H9 (cell line): ENCODE measurements at regions not wholly inside any gene's neighbourhood (a gene's known extent, or its start where the extent isn't known, plus 50 kb on each side); places are given as distances from the start of the nearest gene placed in this dataset.

Experiments used
- DNase-seq: peaks from one replicate; pipeline ENCODE4 v3.0.0-alpha.2; 2017
- H2AFZ ChIP-seq: one replicate; pipeline ENCODE4 v1.6.1; 2013; ENCODE audit warnings: mild to moderate bottlenecking, low read length, control low read depth, moderate library complexity
- H2AK5ac ChIP-seq: 2 replicates; pipeline ENCODE4 v1.6.1; 2013; ENCODE audit warnings: low read length, control low read depth, mixed read lengths; ENCODE audit not compliant: insufficient read length
- H2BK120ac ChIP-seq: one replicate; pipeline ENCODE4 v1.6.1; 2013; ENCODE audit warnings: low read depth, mild to moderate bottlenecking, low read length, control low read depth, inconsistent platforms; ENCODE audit not compliant: poor library complexity, severe bottlenecking
- H2BK12ac ChIP-seq: 2 replicates; pipeline ENCODE4 v1.6.1; 2013; ENCODE audit warnings: low read length, control low read depth, mixed read lengths, low read depth; ENCODE audit not compliant: insufficient read length
- H2BK15ac ChIP-seq: 2 replicates; pipeline ENCODE4 v1.6.1; 2013; ENCODE audit warnings: low read depth, low read length, control low read depth
- H2BK20ac ChIP-seq: one replicate; pipeline ENCODE4 v1.6.1; 2013; ENCODE audit warnings: low read depth, mild to moderate bottlenecking, low read length, control low read depth, inconsistent platforms; ENCODE audit not compliant: poor library complexity, severe bottlenecking
- H2BK5ac ChIP-seq: 2 replicates; pipeline ENCODE4 v1.6.1; 2013; ENCODE audit warnings: low read length, control low read depth, mixed read lengths; ENCODE audit not compliant: insufficient read length
- H3K14ac ChIP-seq: 2 replicates; pipeline ENCODE4 v1.6.1; 2013; ENCODE audit warnings: low read length, control low read depth; ENCODE audit not compliant: insufficient read depth
- H3K18ac ChIP-seq: 2 replicates; pipeline ENCODE4 v1.6.1; 2013; ENCODE audit warnings: low read depth, mild to moderate bottlenecking, mixed read lengths, low read length, control low read depth; ENCODE audit not compliant: insufficient read length
- H3K23ac ChIP-seq: 2 replicates; pipeline ENCODE4 v1.6.1; 2013; ENCODE audit warnings: low read length, control low read depth, mixed read lengths, low read depth; ENCODE audit not compliant: insufficient read length
- H3K23me2 ChIP-seq: 2 replicates; pipeline ENCODE4 v1.6.1; 2013; ENCODE audit warnings: low read depth, mild to moderate bottlenecking, mixed read lengths, low read length, control low read depth; ENCODE audit not compliant: insufficient read length, poor library complexity, severe bottlenecking
- H3K27ac ChIP-seq: 2 replicates; pipeline ENCODE4 v1.5.1; 2013; ENCODE audit warnings: low read length, control low read depth, mixed read lengths, low read depth; ENCODE audit not compliant: insufficient read length
- H3K27me3 ChIP-seq: 2 replicates; pipeline ENCODE4 v1.6.1; 2013; ENCODE audit warnings: low read length, control low read depth, inconsistent platforms; ENCODE audit not compliant: insufficient read depth
- H3K4ac ChIP-seq: 2 replicates; pipeline ENCODE4 v1.6.1; 2013; ENCODE audit warnings: low read depth, mild to moderate bottlenecking, control low read depth, inconsistent platforms, low read length, moderate library complexity
- H3K4me1 ChIP-seq: 2 replicates; pipeline ENCODE4 v1.6.1; 2013; ENCODE audit warnings: low read length, control low read depth, inconsistent platforms; ENCODE audit not compliant: insufficient read depth
- H3K4me2 ChIP-seq: 2 replicates; pipeline ENCODE4 v1.6.1; 2013; ENCODE audit warnings: low read length, control low read depth, mixed read lengths; ENCODE audit not compliant: insufficient read length, insufficient read depth
- H3K56ac ChIP-seq: 2 replicates; pipeline ENCODE4 v1.6.1; 2013; ENCODE audit warnings: low read depth, mild to moderate bottlenecking, mixed read lengths, low read length, control low read depth; ENCODE audit not compliant: insufficient read length
- H3K79me1 ChIP-seq: 2 replicates; pipeline ENCODE4 v1.6.1; 2013; ENCODE audit warnings: low read depth, mild to moderate bottlenecking, moderate library complexity, low read length, control low read depth, inconsistent platforms; ENCODE audit not compliant: insufficient read depth, poor library complexity, severe bottlenecking
- H3K79me2 ChIP-seq: 2 replicates; pipeline ENCODE4 v1.6.1; 2013; ENCODE audit warnings: low read length, control low read depth, inconsistent platforms; ENCODE audit not compliant: insufficient read depth
- H3K9ac ChIP-seq: 2 replicates; pipeline ENCODE4 v1.6.1; 2013; ENCODE audit warnings: low read length, control low read depth, mixed read lengths; ENCODE audit not compliant: insufficient read length; ENCODE audit errors: extremely low read depth
- H3K9me3 ChIP-seq: one replicate; pipeline ENCODE4 v1.6.1; 2013; ENCODE audit warnings: low read depth, low read length, inconsistent platforms; ENCODE audit not compliant: control insufficient read depth
- H3T11ph ChIP-seq: one replicate; pipeline ENCODE4 v1.6.1; 2013; ENCODE audit warnings: mild to moderate bottlenecking, low read length, control low read depth, inconsistent platforms
- H4K20me1 ChIP-seq: one replicate; pipeline ENCODE4 v1.6.1; 2013; ENCODE audit not compliant: control insufficient read depth, insufficient read length, insufficient read depth
- H4K5ac ChIP-seq: 2 replicates; pipeline ENCODE4 v1.6.1; 2013; ENCODE audit warnings: low read depth, mild to moderate bottlenecking, mixed read lengths, low read length, control low read depth; ENCODE audit not compliant: insufficient read length
- H4K8ac ChIP-seq: replicated peaks from 2 replicates; pipeline ENCODE4 v1.6.1; 2013; ENCODE audit warnings: low read length, control low read depth, mixed read lengths, low read depth; ENCODE audit not compliant: insufficient read length
- H4K91ac ChIP-seq: 2 replicates; pipeline ENCODE4 v1.6.1; 2013; ENCODE audit warnings: low read depth, mild to moderate bottlenecking, moderate library complexity, mixed read lengths, low read length, control low read depth; ENCODE audit not compliant: insufficient read length
- H3K27ac Mint-ChIP-seq, 3 experiments: 2 replicates in 2 of 3; 3 replicates in 1 of 3; pipeline ENCODE4 v1.8.0; 2020 to 2021; ENCODE audit warnings: mixed read lengths in 3 of 3, mild to moderate bottlenecking in 1 of 3, moderate library complexity in 1 of 3
- H3K27me3 Mint-ChIP-seq: 2 replicates; pipeline ENCODE4 v1.8.0; 2021; ENCODE audit warnings: low read depth, mild to moderate bottlenecking, moderate library complexity, mixed read lengths
- H3K36me3 Mint-ChIP-seq, 3 experiments: 2 replicates in 2 of 3; 3 replicates in 1 of 3; pipeline ENCODE4 v1.8.0; 2020 to 2021; ENCODE audit warnings: low read depth in 3 of 3, mixed read lengths in 3 of 3; ENCODE audit not compliant: insufficient read depth in 1 of 3
- H3K4me1 Mint-ChIP-seq, 2 experiments: 2 replicates each; pipeline ENCODE4 v1.8.0; 2020; ENCODE audit warnings: mixed read lengths in 2 of 2
- H3K4me3 Mint-ChIP-seq, 2 experiments: 2 replicates in 1 of 2; 3 replicates in 1 of 2; pipeline ENCODE4 v1.8.0; 2020 to 2021; ENCODE audit warnings: mild to moderate bottlenecking in 2 of 2, mixed read lengths in 2 of 2, moderate library complexity in 1 of 2
- H3K9me3 Mint-ChIP-seq, 2 experiments: 2 replicates in 1 of 2; 3 replicates in 1 of 2; pipeline ENCODE4 v1.8.0; 2020; ENCODE audit warnings: mild to moderate bottlenecking in 2 of 2, mixed read lengths in 2 of 2, moderate library complexity in 1 of 2
- WGBS: extraction: QIAGEN DNeasy Blood & Tissue Kit; methylation state at CpG from one replicate; pipeline ENCODE4 v1.1.7; 2013; ENCODE audit warnings: missing lambda C conversion rate, low lambda C conversion rate, mixed read lengths; ENCODE audit not compliant: insufficient read length; ENCODE audit errors: extremely low coverage; 5-methylcytosine and 5-hydroxymethylcytosine counted together
- TF ChIP-seq, protein P1 (sequence below): fragments of 200-600 bp; sonication (generic); conservative IDR thresholded peaks from 3 replicates; pipeline ENCODE4 v1.8.0; 2021; ENCODE audit warnings: antibody characterized with exemption, mild to moderate bottlenecking

DNA sequence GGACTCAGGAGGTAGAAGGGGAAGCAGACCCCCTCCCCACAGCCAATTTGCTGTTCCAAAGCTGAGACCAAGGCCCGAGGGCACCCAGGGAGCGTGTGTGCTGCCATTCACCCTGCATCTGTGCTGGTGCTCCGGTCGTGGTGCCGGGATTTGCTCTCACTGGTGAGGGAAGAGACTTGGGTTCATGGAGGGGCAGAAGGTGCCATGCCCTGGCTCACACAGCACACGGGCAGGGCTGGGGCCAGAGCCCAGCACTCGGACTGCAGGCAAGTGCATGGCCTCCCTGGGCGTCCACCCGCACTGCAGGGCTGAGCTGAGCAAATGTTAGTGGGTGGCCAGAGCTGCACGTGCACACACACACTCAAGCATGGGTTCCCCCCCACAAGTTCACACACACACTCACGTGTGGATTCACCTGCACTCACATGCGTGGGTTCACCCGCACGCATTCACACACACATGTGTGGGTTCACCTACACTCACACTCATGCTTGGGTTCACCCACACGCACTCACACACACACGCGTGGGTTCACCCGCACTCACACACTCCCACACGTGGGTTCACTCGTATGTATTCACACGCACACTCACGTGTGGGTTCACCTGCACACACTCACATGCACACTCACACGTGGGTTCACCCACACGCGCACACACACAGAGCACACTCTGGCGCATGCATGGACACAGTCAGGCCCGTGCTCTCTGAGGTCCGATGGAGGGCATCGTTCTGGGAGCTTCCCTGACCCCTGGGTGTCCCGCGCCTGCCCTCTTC is 57.0 kb upstream of the CBFA2T3 start:
- no peak overlapping the region for H3K18ac ChIP-seq
- no peak overlapping the region for H3K14ac ChIP-seq
- no peak overlapping the region for H4K91ac ChIP-seq
- H4K5ac ChIP-seq, result no peak overlapping the region
- peak overlapping the region in 1 of 3 experiments; percentile 9; a peak in 1 of 7 replicates for H3K27ac Mint-ChIP-seq
- H3K27ac ChIP-seq, result no peak overlapping the region
- no peak overlapping the region for H2BK120ac ChIP-seq
- no peak overlapping the region for H3K56ac ChIP-seq
- no peaks in the 10 kb centered on the region for H3K27me3 ChIP-seq
- peaks cover 6% of the 10 kb centered on the region for H3K23me2 ChIP-seq
- H3K79me2 ChIP-seq, result no peaks in the 10 kb centered on the region
- no peaks in the 10 kb centered on the region for H4K20me1 ChIP-seq
- H3K4me1 ChIP-seq, result no peaks in the 10 kb centered on the region; the same call in 1 of the 2 replicates
- TF ChIP-seq, protein P1, sequence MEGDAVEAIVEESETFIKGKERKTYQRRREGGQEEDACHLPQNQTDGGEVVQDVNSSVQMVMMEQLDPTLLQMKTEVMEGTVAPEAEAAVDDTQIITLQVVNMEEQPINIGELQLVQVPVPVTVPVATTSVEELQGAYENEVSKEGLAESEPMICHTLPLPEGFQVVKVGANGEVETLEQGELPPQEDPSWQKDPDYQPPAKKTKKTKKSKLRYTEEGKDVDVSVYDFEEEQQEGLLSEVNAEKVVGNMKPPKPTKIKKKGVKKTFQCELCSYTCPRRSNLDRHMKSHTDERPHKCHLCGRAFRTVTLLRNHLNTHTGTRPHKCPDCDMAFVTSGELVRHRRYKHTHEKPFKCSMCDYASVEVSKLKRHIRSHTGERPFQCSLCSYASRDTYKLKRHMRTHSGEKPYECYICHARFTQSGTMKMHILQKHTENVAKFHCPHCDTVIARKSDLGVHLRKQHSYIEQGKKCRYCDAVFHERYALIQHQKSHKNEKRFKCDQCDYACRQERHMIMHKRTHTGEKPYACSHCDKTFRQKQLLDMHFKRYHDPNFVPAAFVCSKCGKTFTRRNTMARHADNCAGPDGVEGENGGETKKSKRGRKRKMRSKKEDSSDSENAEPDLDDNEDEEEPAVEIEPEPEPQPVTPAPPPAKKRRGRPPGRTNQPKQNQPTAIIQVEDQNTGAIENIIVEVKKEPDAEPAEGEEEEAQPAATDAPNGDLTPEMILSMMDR, result no peak
- no peak overlapping the region for H4K8ac ChIP-seq
- no peak overlapping the region for H2AFZ ChIP-seq
- H3T11ph ChIP-seq, result no peak overlapping the region
- no peak overlapping the region for H3K4me2 ChIP-seq
- H3K4me1 Mint-ChIP-seq, result peaks cover 7 to 30% of the 10 kb centered on the region in 2 experiments
- H2BK12ac ChIP-seq, result no peak overlapping the region
- no peak overlapping the region for H3K9ac ChIP-seq
- no peak overlapping the region for H3K23ac ChIP-seq
- peaks cover 9 to 10% of the 10 kb centered on the region in 2 experiments; a peak in 3 of 5 replicates for H3K9me3 Mint-ChIP-seq
- no peak overlapping the region for H2BK15ac ChIP-seq
- no peak overlapping the region for H2BK20ac ChIP-seq
- peaks cover 22% of the 10 kb centered on the region for H3K27me3 Mint-ChIP-seq
- no CpG with 5 or more reads among the region's 31 CpGs for WGBS
- H2AK5ac ChIP-seq, result no peak overlapping the region
- no peak overlapping the region for H2BK5ac ChIP-seq
- no peak overlapping the region for H3K4ac ChIP-seq
- no peak overlapping the region for H3K4me3 Mint-ChIP-seq
- no peaks in the 10 kb centered on the region for H3K79me1 ChIP-seq
- no peak for DNase-seq
- H3K36me3 Mint-ChIP-seq, result no peaks in the 10 kb centered on the region
- H3K9me3 ChIP-seq, result no peaks in the 10 kb centered on the region
